B cell (primary cell): ENCODE measurements at regions not wholly inside any gene's neighbourhood (a gene's known extent, or its start where the extent isn't known, plus 50 kb on each side); places are given as distances from the start of the nearest gene placed in this dataset.

Experiments
- CTCF ChIP-seq: fragments of 200-600 bp; IDR thresholded peaks from one replicate; pipeline ENCODE4 v1.8.0; 2022; ENCODE audit warnings: antibody characterized with exemption, mild to moderate bottlenecking
- EZH2 ChIP-seq: IDR thresholded peaks from 2 replicates; pipeline ENCODE4 v1.6.1; 2012; ENCODE audit warnings: borderline replicate concordance, low read depth, mild to moderate bottlenecking, moderate library complexity, low read length; ENCODE audit not compliant: insufficient read depth, poor library complexity, severe bottlenecking

- TF ChIP-seq CTCF (no peak), EZH2 (no peak)
These were observed 162.8 kb upstream of the IVNS1ABP start for GRCh38 chr1:185479796-185480195.
